ENCODE measurements at regions not wholly inside any gene's neighbourhood (a gene's known extent, or its start where the extent isn't known, plus 50 kb on each side); places are given as distances from the start of the nearest gene placed in this dataset.
A peak's percentile ranks its signal among the peaks of the same experiment; 100 is the strongest.

GRCh38 chr4:156497486-156497885, 474.1 kb downstream of the PDGFC start:
- no peak for DNase-seq (ENCODE audit: low read depth in 2 of 2)

GRCh38 chr4:156496797-156497196, 474.8 kb downstream of the PDGFC start:
- peak; percentile 57 for DNase-seq (ENCODE audit: low read depth in 2 of 2)

GRCh38 chr4:156495836-156496235, 475.8 kb downstream of the PDGFC start:
- no peak for DNase-seq (ENCODE audit: low read depth in 2 of 2)

DNA sequence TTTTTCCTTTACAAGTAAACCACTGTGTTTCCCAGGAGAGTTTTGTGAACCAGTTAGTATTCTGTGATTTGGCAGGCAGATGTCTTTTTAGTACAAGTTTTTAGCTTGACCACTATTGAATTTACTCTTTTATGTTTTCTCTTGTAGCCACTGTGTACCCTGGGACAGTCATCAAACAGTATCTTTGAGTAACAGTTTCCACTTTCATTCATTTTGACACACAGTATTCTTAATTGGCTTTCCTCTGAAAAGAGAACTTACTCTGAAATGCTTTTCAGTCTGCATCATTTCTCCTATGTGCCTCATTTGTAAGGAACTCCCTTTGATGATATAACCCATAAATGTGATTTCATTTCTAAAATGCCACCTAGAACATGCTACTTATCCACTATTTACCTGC, 476.5 kb downstream of the PDGFC start:
- no peak for DNase-seq (ENCODE audit: low read depth in 2 of 2)

DNA sequence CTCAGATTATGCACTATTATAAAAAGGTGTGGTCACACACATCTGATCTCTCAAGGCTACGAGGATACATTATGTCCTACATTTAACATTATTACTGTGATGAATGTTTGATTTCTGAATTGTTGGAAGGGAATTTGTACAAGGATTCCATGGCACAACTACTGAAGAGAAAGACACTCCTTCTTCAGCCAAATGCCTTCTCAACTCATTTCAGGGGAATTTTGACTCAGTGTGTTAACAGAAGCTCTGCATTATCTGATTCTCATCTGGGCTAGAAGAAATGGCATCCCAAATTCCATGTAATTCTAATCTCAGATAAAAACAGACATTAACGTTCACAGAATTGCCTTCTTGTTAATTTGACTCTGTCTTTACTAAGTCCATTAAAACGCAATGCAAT, 477.7 kb downstream of the PDGFC start:
- DNase-seq (ENCODE audit: low read depth in 2 of 2), result no peak

GRCh38 chr4:156487107-156487506, 484.5 kb downstream of the PDGFC start:
- no peak for DNase-seq (ENCODE audit: low read depth in 2 of 2)

GRCh38 chr4:156481845-156482244, 489.8 kb downstream of the PDGFC start:
- DNase-seq (ENCODE audit: low read depth in 2 of 2), result no peak

GRCh38 chr4:156477636-156478035, 494.0 kb downstream of the PDGFC start:
- DNase-seq (ENCODE audit: low read depth in 2 of 2), result no peak

DNA sequence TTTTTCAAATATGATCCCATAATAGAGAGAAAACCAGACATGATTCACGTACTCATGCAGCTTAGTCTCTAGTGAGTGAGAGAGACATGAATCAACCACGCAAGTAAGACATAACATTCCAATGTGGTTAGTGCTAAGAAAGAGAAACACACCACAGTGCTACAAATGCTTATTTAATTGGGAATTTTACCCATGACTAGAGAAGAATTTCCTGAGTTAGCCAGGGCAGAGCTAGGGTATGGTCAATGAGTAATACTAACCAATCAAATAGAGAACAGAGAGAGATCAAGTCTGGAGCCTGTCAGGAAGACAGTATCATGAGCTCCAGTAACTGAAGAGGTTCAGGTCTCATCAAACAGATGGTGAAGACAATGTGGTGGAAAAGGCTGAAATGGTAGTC, 495.2 kb downstream of the PDGFC start:
- peak; percentile 97 to 98 for DNase-seq (ENCODE audit: low read depth in 2 of 2)

GRCh38 chr4:156475322-156475721, 496.3 kb downstream of the PDGFC start:
- peak; percentile 57 to 61 for DNase-seq (ENCODE audit: low read depth in 2 of 2)

- DNase-seq (ENCODE audit: low read depth in 2 of 2), result no peak
Observed at GRCh38 chr4:156473151-156473550, 498.4 kb downstream of the PDGFC start.

DNA sequence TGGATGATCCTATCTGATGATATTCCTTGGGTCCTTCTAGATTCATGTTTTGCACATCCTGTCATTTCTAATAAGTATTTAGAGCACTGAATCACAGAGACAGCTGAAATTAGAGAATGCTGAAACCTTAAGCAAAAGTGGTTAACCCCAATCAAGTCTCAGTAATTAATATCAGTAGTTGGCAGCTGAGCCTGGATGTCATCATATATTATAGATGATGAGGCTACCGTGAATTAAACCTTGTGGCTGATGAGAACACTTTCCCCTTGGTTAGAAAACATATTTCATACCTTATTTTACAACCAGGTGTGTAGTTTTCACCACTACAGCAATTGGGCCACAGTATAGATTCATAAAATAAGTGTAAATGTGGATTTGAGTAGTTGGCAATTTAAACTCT, 499.0 kb downstream of the PDGFC start:
- peak; percentile 38 to 42 for DNase-seq (ENCODE audit: low read depth in 2 of 2)

GRCh38 chr4:156459584-156459983, 505.9 kb upstream of the CTSO start:
- DNase-seq (ENCODE audit: low read depth in 2 of 2), result no peak

DNA sequence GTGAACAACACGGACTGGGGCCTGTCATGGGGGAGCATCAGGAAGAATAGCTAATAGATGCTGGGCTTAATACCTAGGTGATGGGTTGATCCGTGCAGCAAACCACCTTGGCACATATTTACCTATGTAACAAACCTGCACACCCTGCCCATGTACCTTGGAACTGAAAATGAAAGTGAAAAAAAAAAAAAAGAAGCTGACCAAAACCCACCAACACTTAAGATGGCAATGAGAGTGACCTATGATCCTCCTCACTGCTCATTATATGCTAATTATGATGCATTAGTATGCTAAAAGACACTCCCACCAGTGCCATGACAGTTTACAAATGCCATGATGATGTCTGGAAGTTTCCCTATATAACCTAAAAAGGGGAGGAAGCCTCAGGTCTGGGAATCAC, 503.2 kb upstream of the CTSO start:
- no peak for DNase-seq (ENCODE audit: low read depth in 2 of 2)

DNA sequence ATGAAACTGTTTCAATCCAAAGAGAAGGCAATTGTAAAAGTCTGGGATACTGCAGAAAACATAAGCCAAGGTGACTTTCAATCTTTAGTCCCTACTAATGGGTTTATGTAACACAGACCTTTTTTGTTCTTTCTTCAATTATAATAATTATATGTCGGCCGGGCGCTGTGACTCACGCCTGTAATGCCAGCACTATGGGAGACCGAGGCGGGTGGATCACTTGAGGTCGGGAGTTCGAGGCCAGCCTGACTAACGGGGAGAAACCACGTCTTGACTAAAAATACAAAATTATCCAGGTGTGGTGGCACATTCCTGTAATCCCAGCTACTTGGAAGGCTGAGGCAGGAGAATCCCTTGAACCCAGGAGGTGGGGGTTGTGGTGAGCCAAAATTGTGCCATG, 489.8 kb upstream of the CTSO start:
- DNase-seq (ENCODE audit: low read depth in 2 of 2), result no peak

DNA sequence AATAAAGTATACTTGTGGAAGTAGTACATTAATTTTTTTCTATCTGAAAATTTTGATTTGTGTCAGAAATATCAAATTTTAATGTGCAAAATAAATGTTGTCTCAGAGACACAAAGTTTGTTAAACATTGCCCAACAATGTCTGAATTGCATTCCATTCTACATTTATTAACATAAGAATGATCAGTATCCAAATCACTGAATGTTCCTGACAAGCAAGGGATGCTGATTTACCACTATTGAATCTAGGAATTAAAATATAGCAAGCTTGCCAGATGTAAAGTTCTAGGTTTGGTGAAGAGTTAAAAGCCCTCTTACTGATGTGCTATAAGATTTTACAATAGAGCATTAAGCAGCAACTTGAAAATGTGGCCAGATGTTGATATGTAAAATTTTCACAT, 489.2 kb upstream of the CTSO start:
- peak; percentile 25 to 29 for DNase-seq (ENCODE audit: low read depth in 2 of 2)

DNA sequence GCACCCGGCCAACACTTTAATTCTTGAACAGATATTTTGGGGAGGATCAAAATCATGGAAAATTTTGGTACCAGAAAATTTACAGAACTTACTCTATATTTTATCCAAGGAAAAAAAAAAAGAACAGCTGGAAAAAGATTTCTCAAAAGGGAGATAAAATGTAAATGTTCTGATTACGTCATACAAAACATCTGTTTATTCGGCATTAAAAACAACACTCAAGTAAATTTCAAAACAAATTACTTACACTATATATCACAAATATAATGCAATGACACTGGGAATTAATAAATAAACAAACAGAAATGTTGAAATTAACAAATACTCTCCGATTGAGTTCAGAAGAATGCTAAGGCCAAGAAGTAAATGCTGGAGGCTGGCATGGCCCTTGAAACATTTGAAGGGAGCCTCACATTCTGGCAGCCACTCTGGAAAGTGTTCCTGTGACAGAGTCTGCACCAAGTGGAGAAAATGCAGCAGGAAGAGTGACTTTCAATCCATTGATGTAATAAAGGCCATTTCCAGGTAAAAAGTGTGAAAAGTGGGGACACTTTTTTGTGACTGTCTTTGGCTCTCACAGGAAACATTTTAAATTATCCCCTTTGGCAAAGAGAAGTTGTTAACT, 486.0 kb upstream of the CTSO start:
- no peak for DNase-seq (ENCODE audit: low read depth in 2 of 2)

DNA sequence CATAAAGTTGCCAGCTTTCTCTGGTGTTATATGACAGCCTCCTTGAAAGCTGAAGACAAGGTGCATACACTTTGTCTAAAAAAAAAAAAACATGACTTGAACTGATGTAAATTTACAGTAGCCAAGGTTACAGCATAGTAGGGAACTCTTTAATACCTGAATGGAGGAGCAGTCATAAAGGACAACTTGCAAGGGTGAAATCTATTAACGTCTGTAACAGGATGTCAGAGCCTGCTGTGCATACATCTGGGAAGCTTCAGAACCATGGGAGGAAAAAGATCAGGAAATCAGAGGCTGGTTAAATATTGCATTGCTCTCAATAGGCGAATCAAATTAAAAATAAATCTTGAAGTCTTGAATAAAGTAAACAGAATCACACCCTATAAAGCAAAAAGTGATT, 484.0 kb upstream of the CTSO start:
- DNase-seq (ENCODE audit: low read depth in 2 of 2), result no peak

DNA sequence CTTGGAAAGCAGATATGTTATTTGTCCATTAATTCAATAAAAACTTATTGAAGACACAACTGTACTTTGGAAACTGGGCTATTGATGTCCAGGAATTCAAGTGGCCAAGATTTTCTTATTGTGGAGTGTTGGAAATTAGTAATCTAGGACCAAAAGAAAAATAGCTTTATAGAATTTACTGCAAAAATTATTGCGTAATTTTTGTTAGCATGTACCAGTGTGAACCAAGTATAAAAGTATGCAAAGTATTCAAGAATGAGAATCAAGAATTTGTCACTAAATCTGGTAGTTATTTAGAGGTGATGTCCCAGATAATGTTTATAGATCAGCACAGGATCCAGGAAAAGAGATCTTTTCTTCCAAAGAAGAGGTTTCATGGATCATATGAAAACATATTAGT, 468.9 kb upstream of the CTSO start:
- DNase-seq (ENCODE audit: low read depth in 2 of 2), result no peak

DNA sequence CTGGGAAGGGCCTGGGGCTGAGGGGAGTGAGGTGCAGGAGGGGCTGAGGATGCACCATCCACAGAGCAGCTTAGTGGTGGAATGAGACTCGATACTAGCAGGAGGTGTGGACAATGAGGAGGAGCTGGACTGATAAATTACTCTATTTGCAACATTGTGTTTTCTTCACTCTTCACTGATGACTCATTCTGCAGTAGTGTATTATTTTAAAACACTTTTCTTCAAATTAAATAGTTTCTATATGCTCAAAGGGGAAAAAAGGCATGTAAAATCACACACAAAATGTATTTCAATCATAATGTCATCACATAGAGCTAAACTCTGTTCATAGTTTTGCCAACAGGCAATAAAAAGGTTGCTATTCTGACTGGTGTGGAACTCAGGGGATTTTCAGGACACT, 467.0 kb upstream of the CTSO start:
- DNase-seq (ENCODE audit: low read depth in 2 of 2), result peak; percentile 79 to 82

GRCh38 chr4:156419080-156419685, 465.5 kb upstream of the CTSO start:
- peak; percentile 10 to 14 for DNase-seq (ENCODE audit: low read depth in 2 of 2)

GRCh38 chr4:156414406-156414805, 460.7 kb upstream of the CTSO start:
- DNase-seq (ENCODE audit: low read depth in 2 of 2), result no peak

- no peak for DNase-seq (ENCODE audit: low read depth in 2 of 2)
Observed at GRCh38 chr4:156413239-156414135, 459.8 kb upstream of the CTSO start.
